Keratinocyte (primary cell): ENCODE measurements at regions not wholly inside any gene's neighbourhood (a gene's known extent, or its start where the extent isn't known, plus 50 kb on each side); places are given as distances from the start of the nearest gene placed in this dataset.
"Not testable (repeated sequence)": the region's sequence is repeated elsewhere in the genome, so short reads cannot be mapped to it uniquely, and the experiment has no call there.

Experiments used
- DNase-seq: peaks from one replicate; pipeline ENCODE4 v3.0.0-alpha.2; 2011; ENCODE audit warnings: low read depth, missing footprints, low spot score
- FAIRE-seq: peaks from 2 replicates; lab custom pipeline; 2011; peaks lifted over from hg19 to GRCh38; lab: Jason Lieb, UNC
- H2AFZ ChIP-seq: 2 replicates; pipeline ENCODE4 v1.6.0; 2012; ENCODE audit warnings: low read length, control low read depth, inconsistent platforms; ENCODE audit not compliant: control insufficient read depth
- H3K27ac ChIP-seq: 2 replicates; pipeline ENCODE4 v1.5.1; 2011; ENCODE audit warnings: low read length; ENCODE audit not compliant: control insufficient read depth, insufficient read depth
- H3K27me3 ChIP-seq: 3 replicates; pipeline ENCODE4 v1.6.0; 2011; ENCODE audit warnings: low read length; ENCODE audit not compliant: control insufficient read depth, insufficient read depth; ENCODE audit errors: extremely low read depth
- H3K36me3 ChIP-seq, 2 experiments: 2 replicates in 1 of 2; 3 replicates in 1 of 2; pipeline ENCODE4 v1.5.1; 2011; ENCODE audit warnings: low read length in 2 of 2, mild to moderate bottlenecking in 1 of 2; ENCODE audit not compliant: control insufficient read depth in 2 of 2, insufficient read depth in 2 of 2; ENCODE audit errors: extremely low read depth in 1 of 2
- H3K4me1 ChIP-seq: 3 replicates; pipeline ENCODE4 v1.5.1; 2011; ENCODE audit warnings: low read length; ENCODE audit not compliant: control insufficient read depth, insufficient read depth; ENCODE audit errors: extremely low read depth
- H3K4me2 ChIP-seq: 3 replicates; pipeline ENCODE4 v1.6.0; 2011; ENCODE audit warnings: low read depth, low read length; ENCODE audit not compliant: control insufficient read depth, insufficient read depth; ENCODE audit errors: extremely low read depth
- H3K4me3 ChIP-seq, 3 experiments: fragments of 200-600 bp in 1 of 3; sonication (generic) in 1 of 3; 2 replicates in 2 of 3; 3 replicates in 1 of 3; pipeline ENCODE4 v1.5.1; 2011 to 2016; ENCODE audit warnings: low read length in 3 of 3, mild to moderate bottlenecking in 3 of 3, control low read depth in 2 of 3, inconsistent platforms in 1 of 3, low read depth in 1 of 3, mixed read lengths in 1 of 3, mixed run types in 1 of 3, moderate library complexity in 1 of 3; ENCODE audit not compliant: control insufficient read depth in 2 of 3, insufficient read depth in 2 of 3; ENCODE audit errors: extremely low read depth in 1 of 3
- H3K79me2 ChIP-seq: 2 replicates; pipeline ENCODE4 v1.6.0; 2012; ENCODE audit warnings: low read length; ENCODE audit not compliant: control insufficient read depth, insufficient read depth
- H3K9ac ChIP-seq: 3 replicates; pipeline ENCODE4 v1.6.0; 2011; ENCODE audit warnings: low read length; ENCODE audit not compliant: control insufficient read depth, insufficient read depth; ENCODE audit errors: extremely low read depth
- H3K9me1 ChIP-seq: 3 replicates; pipeline ENCODE4 v1.6.0; 2011; ENCODE audit warnings: low read length; ENCODE audit not compliant: control insufficient read depth, insufficient read depth; ENCODE audit errors: extremely low read depth
- H3K9me3 ChIP-seq: 2 replicates; pipeline ENCODE4 v1.5.1; 2012; ENCODE audit warnings: low read depth, low read length; ENCODE audit not compliant: control insufficient read depth
- H4K20me1 ChIP-seq: 3 replicates; pipeline ENCODE4 v1.6.0; 2011; ENCODE audit warnings: low read length; ENCODE audit not compliant: control insufficient read depth, insufficient read depth; ENCODE audit errors: extremely low read depth
- dilution Hi-C: fragments of 300-500 bp; cut with MboI; formaldehyde crosslinking; loops from one replicate; pipeline ENCODE4 v1.7.0; 2020; ENCODE audit warnings: low sequenced_read_pairs; ENCODE audit not compliant: extremely low pct_ligation_motif_present

GRCh38 chr2:113330060-113330767 is 51.5 kb upstream of the PAX8 start:
- H2AFZ ChIP-seq, dilution Hi-C loops, H3K9me1 ChIP-seq, H4K20me1 ChIP-seq, H3K27me3 ChIP-seq, H3K9me3 ChIP-seq, H3K79me2 ChIP-seq, H3K36me3 ChIP-seq: not testable (repeated sequence)
- Histone ChIP-seq H3K9ac (peak overlapping the region; percentile 73), H3K4me2 (peak overlapping the region; percentile 70), H3K27ac (peak overlapping the region; percentile 95), H3K4me3 (peak overlapping the region in 1 of 3 experiments; percentile 15), H3K4me1 (peaks cover 42% of the 10 kb centered on the region)
- FAIRE-seq = peak; percentile 98
- peak; percentile 60 for DNase-seq

GRCh38 chr2:113328973-113329372 is 50.3 kb upstream of the PAX8 start:
- peak; percentile 44 for DNase-seq
- H3K36me3 ChIP-seq, dilution Hi-C loops, H3K9me3 ChIP-seq, H4K20me1 ChIP-seq, H3K79me2 ChIP-seq, H3K9me1 ChIP-seq, H3K4me3 ChIP-seq, H3K27me3 ChIP-seq, H2AFZ ChIP-seq: not testable (repeated sequence)
- peak overlapping the region; percentile 73 for H3K9ac ChIP-seq
- H3K4me2 ChIP-seq = peak overlapping the region; percentile 70
- peak; percentile 79 for FAIRE-seq
- H3K4me1 ChIP-seq = peaks cover 48% of the 10 kb centered on the region
- H3K27ac ChIP-seq = peak overlapping the region; percentile 95

GRCh38 chr2:113328572-113328971 is 49.9 kb upstream of the PAX8 start:
- peak overlapping the region; percentile 73 for H3K9ac ChIP-seq
- H3K4me3 ChIP-seq, H3K79me2 ChIP-seq, dilution Hi-C loops, H3K27me3 ChIP-seq, H3K36me3 ChIP-seq, H4K20me1 ChIP-seq, H3K9me3 ChIP-seq, H3K9me1 ChIP-seq, H2AFZ ChIP-seq: not testable (repeated sequence)
- DNase-seq (peak; percentile 41), FAIRE-seq (peak; percentile 41)
- peak overlapping the region; percentile 70 for H3K4me2 ChIP-seq
- peak overlapping the region; percentile 95 for H3K27ac ChIP-seq
- peaks cover 48% of the 10 kb centered on the region for H3K4me1 ChIP-seq
